ENCODE measurements at regions not wholly inside any gene's neighbourhood (a gene's known extent, or its start where the extent isn't known, plus 50 kb on each side); places are given as distances from the start of the nearest gene placed in this dataset.

- intact Hi-C loops (cut with DNase I): no loop called here
- 42 to 50% methylated on average over 10 of the region's 10 CpGs for WGBS, 2 donors
- no peak for FAIRE-seq
- Histone ChIP-seq H3K9me3 (no peaks in the 10 kb centered on the region), H3K27ac (no peak overlapping the region), H3K27me3 (no peaks in the 10 kb centered on the region), H3K4me1 (no peaks in the 10 kb centered on the region), H3K4me3 (no peak overlapping the region), H3K36me3 (no peaks in the 10 kb centered on the region)
- TF ChIP-seq, protein P1, sequence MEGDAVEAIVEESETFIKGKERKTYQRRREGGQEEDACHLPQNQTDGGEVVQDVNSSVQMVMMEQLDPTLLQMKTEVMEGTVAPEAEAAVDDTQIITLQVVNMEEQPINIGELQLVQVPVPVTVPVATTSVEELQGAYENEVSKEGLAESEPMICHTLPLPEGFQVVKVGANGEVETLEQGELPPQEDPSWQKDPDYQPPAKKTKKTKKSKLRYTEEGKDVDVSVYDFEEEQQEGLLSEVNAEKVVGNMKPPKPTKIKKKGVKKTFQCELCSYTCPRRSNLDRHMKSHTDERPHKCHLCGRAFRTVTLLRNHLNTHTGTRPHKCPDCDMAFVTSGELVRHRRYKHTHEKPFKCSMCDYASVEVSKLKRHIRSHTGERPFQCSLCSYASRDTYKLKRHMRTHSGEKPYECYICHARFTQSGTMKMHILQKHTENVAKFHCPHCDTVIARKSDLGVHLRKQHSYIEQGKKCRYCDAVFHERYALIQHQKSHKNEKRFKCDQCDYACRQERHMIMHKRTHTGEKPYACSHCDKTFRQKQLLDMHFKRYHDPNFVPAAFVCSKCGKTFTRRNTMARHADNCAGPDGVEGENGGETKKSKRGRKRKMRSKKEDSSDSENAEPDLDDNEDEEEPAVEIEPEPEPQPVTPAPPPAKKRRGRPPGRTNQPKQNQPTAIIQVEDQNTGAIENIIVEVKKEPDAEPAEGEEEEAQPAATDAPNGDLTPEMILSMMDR (IDR thresholded peaks at IDR 0.05): no peak
- DNase-seq: no peak
- ATAC-seq: no peak
Observed at GRCh38 chr19:31104451-31104850, 244.8 kb downstream of the TSHZ3 start.

DNA sequence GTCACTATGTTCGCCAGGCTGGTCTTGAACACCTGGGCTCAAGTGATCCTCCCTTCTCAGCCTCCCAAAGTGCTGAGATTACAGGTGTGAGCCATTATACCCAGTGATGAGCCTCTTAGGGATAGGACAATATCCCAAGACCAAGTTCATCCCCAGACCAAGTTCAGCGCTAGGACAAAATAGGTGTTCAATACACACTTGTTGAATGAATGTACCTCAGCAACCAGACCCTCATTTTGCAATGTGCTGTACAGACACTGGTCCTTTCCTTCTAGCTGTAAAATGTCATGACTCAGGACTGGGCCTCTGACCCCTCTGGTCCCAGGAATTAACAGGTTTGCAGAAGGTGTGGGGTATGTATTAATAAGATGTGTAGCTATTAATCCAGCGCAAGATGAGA, 246.0 kb downstream of the TSHZ3 start:
- no peak for FAIRE-seq
- H3K4me1 ChIP-seq: no peaks in the 10 kb centered on the region
- no peaks in the 10 kb centered on the region for H3K36me3 ChIP-seq
- ATAC-seq: no peak
- no peaks in the 10 kb centered on the region for H3K9me3 ChIP-seq
- intact Hi-C loops (cut with DNase I): no loop called here
- no peaks in the 10 kb centered on the region for H3K27me3 ChIP-seq
- TF ChIP-seq, protein P1 (IDR thresholded peaks at IDR 0.05): no peak
- 91 to 99% methylated on average over 3 of the region's 3 CpGs for WGBS, 2 donors
- no peak overlapping the region for H3K27ac ChIP-seq
- no peak overlapping the region for H3K4me3 ChIP-seq
- no peak for DNase-seq

- no peak for ATAC-seq
- intact Hi-C loops (cut with DNase I): no loop called here
- 61 to 73% methylated on average over 2 of the region's 2 CpGs for WGBS, 2 donors
- DNase-seq: no peak
- Histone ChIP-seq H3K36me3 (no peaks in the 10 kb centered on the region), H3K27ac (no peak overlapping the region), H3K9me3 (no peaks in the 10 kb centered on the region), H3K4me1 (no peaks in the 10 kb centered on the region), H3K27me3 (no peaks in the 10 kb centered on the region), H3K4me3 (no peak overlapping the region)
- no peak for FAIRE-seq
- TF ChIP-seq, protein P1 (IDR thresholded peaks at IDR 0.05): no peak
Observed at GRCh38 chr19:31102674-31103073, 246.6 kb downstream of the TSHZ3 start.

GRCh38 chr19:31100981-31101380, 248.3 kb downstream of the TSHZ3 start:
- Histone ChIP-seq H3K36me3 (no peaks in the 10 kb centered on the region), H3K27me3 (no peaks in the 10 kb centered on the region), H3K4me3 (no peak overlapping the region), H3K27ac (no peak overlapping the region), H3K4me1 (no peaks in the 10 kb centered on the region), H3K9me3 (no peaks in the 10 kb centered on the region)
- FAIRE-seq (no peak), DNase-seq (no peak), ATAC-seq (no peak)
- intact Hi-C loops (cut with DNase I): no loop called here
- WGBS, 2 donors: 13 to 14% methylated on average over 7 of the region's 7 CpGs
- TF ChIP-seq, protein P1 (IDR thresholded peaks at IDR 0.05): no peak

DNA sequence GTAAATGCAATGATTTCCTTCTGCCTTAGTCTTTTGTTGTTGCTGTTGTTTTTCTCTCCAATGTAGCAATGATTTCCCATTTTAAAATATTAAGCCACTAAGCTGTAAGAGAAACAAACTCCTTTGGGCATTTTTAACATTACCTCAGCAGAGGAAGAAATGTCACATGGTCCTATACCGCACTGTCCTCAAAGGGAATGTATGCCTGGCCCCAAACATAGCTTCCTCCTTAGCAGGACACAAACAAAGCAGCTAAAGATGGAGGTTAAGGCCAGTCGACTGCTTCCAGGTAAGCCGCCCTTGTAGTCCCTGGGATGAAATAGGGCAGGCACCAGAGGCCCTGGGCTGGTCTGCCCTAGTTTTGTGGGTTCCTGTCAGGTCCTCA, 249.0 kb downstream of the TSHZ3 start:
- DNase-seq (no peak), ATAC-seq (peak in 1 of 4 donors; percentile 46), FAIRE-seq (no peak)
- no peaks in the 10 kb centered on the region for H3K27me3 ChIP-seq
- no peak overlapping the region for H3K4me3 ChIP-seq
- H3K9me3 ChIP-seq: no peaks in the 10 kb centered on the region
- TF ChIP-seq, protein P1 (IDR thresholded peaks at IDR 0.05): no peak
- intact Hi-C loops (cut with DNase I): no loop called here
- no peaks in the 10 kb centered on the region for H3K36me3 ChIP-seq
- WGBS, 2 donors: 68 to 83% methylated on average over 3 of the region's 3 CpGs
- H3K4me1 ChIP-seq: no peaks in the 10 kb centered on the region
- H3K27ac ChIP-seq: no peak overlapping the region
